Skeletal muscle tissue (tissue), 3 donors: ENCODE measurements at regions not wholly inside any gene's neighbourhood (a gene's known extent, or its start where the extent isn't known, plus 50 kb on each side); places are given as distances from the start of the nearest gene placed in this dataset.

ENCODE experiments used
- H3K27ac ChIP-seq: one replicate; pipeline ENCODE4 v1.7.0; 2013; ENCODE audit warnings: mild to moderate bottlenecking, low read depth, low read length, inconsistent platforms
- H3K27me3 ChIP-seq, 3 donors: one replicate each; pipeline ENCODE4 v1.7.0; 2013; ENCODE audit warnings: low read length in 3 of 3; ENCODE audit not compliant: control insufficient read depth in 3 of 3, insufficient read depth in 3 of 3
- H3K36me3 ChIP-seq, 3 donors: one replicate each; pipeline ENCODE4 v1.7.0; 2013; ENCODE audit warnings: low read length in 3 of 3; ENCODE audit not compliant: control insufficient read depth in 3 of 3, insufficient read depth in 3 of 3
- H3K4me1 ChIP-seq, 3 donors: one replicate each; pipeline ENCODE4 v1.7.0; 2013; ENCODE audit warnings: low read length in 3 of 3, mild to moderate bottlenecking in 3 of 3; ENCODE audit not compliant: control insufficient read depth in 3 of 3, insufficient read depth in 3 of 3
- H3K4me3 ChIP-seq, 3 donors: one replicate each; pipeline ENCODE4 v1.7.0; 2013; ENCODE audit warnings: low read length in 3 of 3
- H3K9ac ChIP-seq, 3 donors: one replicate each; pipeline ENCODE4 v1.7.0; 2013; ENCODE audit warnings: low read length in 3 of 3, mild to moderate bottlenecking in 3 of 3, moderate library complexity in 2 of 3, low read depth in 1 of 3
- H3K9me3 ChIP-seq, 3 donors: one replicate each; pipeline ENCODE4 v1.7.0; 2013; ENCODE audit warnings: low read length in 3 of 3; ENCODE audit not compliant: control insufficient read depth in 3 of 3
- donor health status: Osteomylitis.

- Histone ChIP-seq H3K9me3 (no peaks in the 10 kb centered on the region), H3K27ac (no peak overlapping the region)
Observed at GRCh38 chr4:95957054-95957453, 117.2 kb downstream of the PDHA2 start.

GRCh38 chr4:95957759-95958158, 117.9 kb downstream of the PDHA2 start:
- Histone ChIP-seq H3K9ac (no peak overlapping the region), H3K27ac (no peak overlapping the region), H3K4me3 (no peak overlapping the region), H3K4me1 (no peaks in the 10 kb centered on the region), H3K36me3 (no peaks in the 10 kb centered on the region), H3K27me3 (no peaks in the 10 kb centered on the region), H3K9me3 (no peaks in the 10 kb centered on the region)

More at GRCh38 chr4:95957054-95957453, 117.2 kb downstream of the PDHA2 start:
- Histone ChIP-seq H3K36me3 (no peaks in the 10 kb centered on the region), H3K27me3 (no peaks in the 10 kb centered on the region), H3K9ac (no peak overlapping the region), H3K4me3 (no peak overlapping the region), H3K4me1 (no peaks in the 10 kb centered on the region)

DNA sequence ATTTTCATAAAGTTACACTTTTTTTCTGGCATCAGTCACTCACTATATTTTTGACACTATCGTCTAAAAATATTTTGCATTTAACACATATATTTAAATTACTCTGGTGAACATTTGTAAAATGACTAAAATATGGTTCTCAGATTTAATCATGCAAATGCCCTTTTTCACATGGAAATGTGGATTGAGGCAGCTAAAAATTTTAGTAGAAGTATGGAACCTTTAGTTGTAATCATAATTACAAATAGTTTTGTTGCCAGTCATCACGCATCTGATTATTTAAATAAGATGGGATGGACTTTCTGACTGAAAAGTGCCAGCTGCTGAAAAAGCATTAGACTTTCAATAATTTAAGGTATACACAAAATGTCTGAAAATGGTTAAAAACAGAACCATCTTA, 119.3 kb downstream of the PDHA2 start:
- Histone ChIP-seq H3K27ac (no peak overlapping the region), H3K4me3 (no peak overlapping the region), H3K9ac (no peak overlapping the region), H3K27me3 (no peaks in the 10 kb centered on the region), H3K36me3 (no peaks in the 10 kb centered on the region), H3K4me1 (no peaks in the 10 kb centered on the region), H3K9me3 (no peaks in the 10 kb centered on the region)

DNA sequence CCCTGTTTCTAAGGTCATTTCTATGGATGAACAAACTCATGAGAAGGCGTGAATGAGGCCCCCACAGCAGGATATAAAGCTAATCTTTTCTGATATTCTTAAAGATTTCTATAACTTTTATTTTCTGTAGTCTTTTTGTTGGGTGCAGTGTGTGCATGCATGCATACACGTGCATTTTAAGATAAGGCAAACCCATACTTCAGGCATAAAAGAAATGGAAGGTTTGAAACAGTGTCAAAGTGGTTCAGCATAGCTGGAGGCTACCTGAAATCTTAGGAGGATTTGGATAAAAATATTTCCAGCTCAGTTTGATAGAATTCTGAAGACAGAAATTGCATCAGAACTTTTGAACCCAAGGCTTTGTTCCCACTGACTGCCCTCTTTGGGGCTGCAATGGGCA, 119.7 kb downstream of the PDHA2 start:
- H3K36me3 ChIP-seq = no peaks in the 10 kb centered on the region
- H3K27me3 ChIP-seq = no peaks in the 10 kb centered on the region

GRCh38 chr4:95963456-95963855, 123.6 kb downstream of the PDHA2 start:
- H3K9ac ChIP-seq = no peak overlapping the region
- no peaks in the 10 kb centered on the region for H3K4me1 ChIP-seq
- H3K36me3 ChIP-seq = no peaks in the 10 kb centered on the region
- H3K27ac ChIP-seq = no peak overlapping the region
- no peaks in the 10 kb centered on the region for H3K27me3 ChIP-seq
- H3K4me3 ChIP-seq = no peak overlapping the region
- H3K9me3 ChIP-seq = no peaks in the 10 kb centered on the region

More for the DNA sequence above, 119.7 kb downstream of the PDHA2 start:
- no peaks in the 10 kb centered on the region for H3K4me1 ChIP-seq
- no peak overlapping the region for H3K4me3 ChIP-seq
- H3K9ac ChIP-seq = no peak overlapping the region
- H3K9me3 ChIP-seq = no peaks in the 10 kb centered on the region
- H3K27ac ChIP-seq = no peak overlapping the region

- Histone ChIP-seq H3K4me1 (no peaks in the 10 kb centered on the region), H3K4me3 (no peak overlapping the region), H3K9ac (no peak overlapping the region), H3K27me3 (no peaks in the 10 kb centered on the region), H3K9me3 (no peaks in the 10 kb centered on the region), H3K27ac (no peak overlapping the region), H3K36me3 (no peaks in the 10 kb centered on the region)
Observed at GRCh38 chr4:95979961-95980876, 140.3 kb downstream of the PDHA2 start.

DNA sequence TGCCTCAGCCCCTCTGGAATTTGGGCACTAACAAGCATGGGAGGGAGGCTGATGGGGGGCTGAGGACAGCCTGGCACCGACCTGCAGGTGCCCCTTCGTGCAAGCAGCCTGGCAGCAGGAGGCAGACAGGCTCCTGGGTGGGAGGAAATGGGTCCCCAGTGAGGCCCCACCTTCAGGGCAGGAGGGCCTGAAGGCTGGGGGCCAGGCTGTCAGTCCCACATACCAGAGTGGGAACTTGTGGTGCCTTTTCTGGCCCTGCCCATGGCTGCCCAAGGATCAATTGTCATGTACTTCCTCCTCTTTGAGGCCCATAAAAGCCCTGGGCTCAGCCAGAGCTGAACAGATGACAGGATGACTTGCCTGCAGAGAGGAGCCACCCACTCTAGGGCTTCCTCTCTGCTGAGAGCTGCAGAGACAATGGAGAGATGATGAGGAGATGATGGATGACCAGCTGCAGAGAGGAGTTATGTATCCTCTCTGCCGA, 141.0 kb downstream of the PDHA2 start:
- Histone ChIP-seq H3K4me1 (no peaks in the 10 kb centered on the region), H3K27ac (no peak overlapping the region), H3K36me3 (no peaks in the 10 kb centered on the region), H3K9me3 (no peaks in the 10 kb centered on the region), H3K27me3 (no peaks in the 10 kb centered on the region), H3K4me3 (no peak overlapping the region), H3K9ac (no peak overlapping the region)

GRCh38 chr4:95981591-95981990, 141.7 kb downstream of the PDHA2 start:
- Histone ChIP-seq H3K4me1 (no peaks in the 10 kb centered on the region), H3K27ac (no peak overlapping the region), H3K9me3 (no peaks in the 10 kb centered on the region), H3K27me3 (no peaks in the 10 kb centered on the region), H3K9ac (no peak overlapping the region), H3K4me3 (no peak overlapping the region), H3K36me3 (no peaks in the 10 kb centered on the region)

DNA sequence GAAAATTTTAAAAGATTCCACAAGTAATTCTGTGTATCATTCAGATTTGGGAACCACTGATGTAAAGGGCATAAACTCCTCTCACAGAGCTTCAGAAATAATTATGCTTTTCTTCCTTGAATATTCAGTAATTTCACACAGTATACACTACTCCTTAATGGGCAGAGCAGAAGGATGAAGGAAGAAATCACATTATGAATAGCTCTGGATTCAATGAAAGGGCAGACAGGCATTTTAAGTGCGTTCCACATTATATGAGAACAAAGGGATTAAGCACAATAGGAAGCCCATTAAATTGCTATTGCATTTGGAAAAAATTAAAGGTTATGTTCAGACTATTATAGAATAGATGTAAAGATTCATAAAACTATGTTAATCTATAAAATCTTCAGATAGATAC, 142.6 kb downstream of the PDHA2 start:
- no peaks in the 10 kb centered on the region for H3K27me3 ChIP-seq
- H3K36me3 ChIP-seq = no peaks in the 10 kb centered on the region
- H3K4me1 ChIP-seq = no peaks in the 10 kb centered on the region
- H3K4me3 ChIP-seq = no peak overlapping the region
- H3K9ac ChIP-seq = no peak overlapping the region
- no peak overlapping the region for H3K27ac ChIP-seq
- no peaks in the 10 kb centered on the region for H3K9me3 ChIP-seq

DNA sequence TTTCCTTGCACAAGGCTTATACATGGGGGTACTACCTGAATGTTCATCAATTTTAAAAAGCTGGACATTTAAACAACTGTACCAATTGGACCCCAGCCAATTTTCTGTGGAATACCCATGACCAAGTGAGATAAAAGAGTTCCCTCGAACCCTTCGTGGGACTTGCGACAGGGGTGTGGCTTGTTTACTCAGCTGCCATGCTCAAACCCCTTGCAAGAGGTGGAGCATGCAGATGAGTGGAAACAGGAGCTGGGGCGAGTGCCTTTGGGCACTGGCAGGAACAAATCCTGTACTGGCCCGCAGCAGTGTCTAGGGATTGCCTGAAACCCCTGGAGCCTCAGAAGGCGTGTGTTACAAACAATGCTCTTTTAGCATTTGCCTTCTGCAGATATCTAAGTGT, 144.2 kb downstream of the PDHA2 start:
- Histone ChIP-seq H3K9ac (no peak overlapping the region), H3K27ac (no peak overlapping the region), H3K4me3 (no peak overlapping the region), H3K9me3 (no peaks in the 10 kb centered on the region), H3K27me3 (no peaks in the 10 kb centered on the region), H3K36me3 (no peaks in the 10 kb centered on the region), H3K4me1 (no peaks in the 10 kb centered on the region)
